H1 (cell line): ENCODE measurements at regions not wholly inside any gene's neighbourhood (a gene's known extent, or its start where the extent isn't known, plus 50 kb on each side); places are given as distances from the start of the nearest gene placed in this dataset.

Experiments
- CTCF ChIA-PET: fragments of 300-600 bp; sonication (Branson Sonifier 250); formaldehyde crosslinking; loops from one replicate; lab custom pipeline; 2021; ENCODE audit not compliant: partially characterized antibody; lab: Charles Lee
- POLR2A ChIA-PET: fragments of 300-600 bp; sonication (Branson Sonifier 250); formaldehyde crosslinking; loops from one replicate; lab custom pipeline; 2021; ENCODE audit warnings: inconsistent platforms; ENCODE audit not compliant: partially characterized antibody; lab: Charles Lee
- DNase-seq, 2 experiments: peaks; one replicate each; pipeline versions ENCODE4 v3.0.0 to v3.0.0-alpha.2; 2010 to 2022; ENCODE audit warnings: low spot score in 2 of 2, low read depth in 1 of 2, mixed read lengths in 1 of 2
- FAIRE-seq: peaks from 2 replicates; lab custom pipeline; 2011; peaks lifted over from hg19 to GRCh38; lab: Jason Lieb, UNC
- H2AFZ ChIP-seq: 2 replicates; pipeline ENCODE4 v1.8.1; 2012; ENCODE audit warnings: low read length, inconsistent platforms
- H2AK5ac ChIP-seq: 2 replicates; pipeline ENCODE4 v1.6.1; 2013; ENCODE audit warnings: low read depth, low read length
- H2BK120ac ChIP-seq: replicated peaks from 2 replicates; pipeline ENCODE3; 2013; ENCODE audit warnings: low read depth, low read length, inconsistent platforms
- H2BK12ac ChIP-seq: 2 replicates; pipeline ENCODE4 v1.6.1; 2013; ENCODE audit warnings: low read depth, low read length
- H2BK15ac ChIP-seq: 2 replicates; pipeline ENCODE4 v1.6.1; 2013; ENCODE audit warnings: low read length
- H2BK20ac ChIP-seq: 2 replicates; pipeline ENCODE4 v1.6.1; 2013; ENCODE audit warnings: low read length
- H2BK5ac ChIP-seq: 2 replicates; pipeline ENCODE4 v1.6.1; 2013; ENCODE audit warnings: low read depth, low read length
- H3K14ac ChIP-seq: 2 replicates; pipeline ENCODE4 v1.6.1; 2013; ENCODE audit warnings: inconsistent platforms; ENCODE audit not compliant: insufficient read length
- H3K18ac ChIP-seq: 2 replicates; pipeline ENCODE4 v1.6.1; 2013; ENCODE audit warnings: low read length; ENCODE audit errors: extremely low read depth
- H3K23ac ChIP-seq: 2 replicates; pipeline ENCODE4 v1.6.1; 2013; ENCODE audit warnings: inconsistent platforms; ENCODE audit not compliant: insufficient read length
- H3K23me2 ChIP-seq: 2 replicates; pipeline ENCODE4 v1.6.1; 2013; ENCODE audit warnings: low read depth, low read length
- H3K27ac ChIP-seq: 2 replicates; pipeline ENCODE4 v1.6.1; 2011; ENCODE audit warnings: low read depth, low read length, inconsistent platforms
- H3K27me3 ChIP-seq, 4 experiments: replicated peaks in 1 of 4; 1 replicate in 1 of 4; 2 replicates in 3 of 4; pipeline versions ENCODE4 v1.6.1 to v1.8.1; 2011 to 2013; ENCODE audit warnings: low read length in 3 of 4, mild to moderate bottlenecking in 3 of 4, inconsistent platforms in 2 of 4, mixed read lengths in 2 of 4, moderate library complexity in 1 of 4; ENCODE audit not compliant: control insufficient read depth in 3 of 4, insufficient read depth in 3 of 4; ENCODE audit errors: extremely low read depth in 1 of 4
- H3K36me3 ChIP-seq, 4 experiments: 2 replicates each; pipeline versions ENCODE4 v1.6.1 to v1.8.1; 2011 to 2013; ENCODE audit warnings: mild to moderate bottlenecking in 4 of 4, low read length in 3 of 4, moderate library complexity in 2 of 4, control low read depth in 1 of 4, inconsistent platforms in 1 of 4; ENCODE audit not compliant: insufficient read depth in 4 of 4, control insufficient read depth in 2 of 4
- H3K4ac ChIP-seq: replicated peaks from 2 replicates; pipeline ENCODE3; 2013; ENCODE audit warnings: low read length, low read depth, mixed read lengths, inconsistent platforms; ENCODE audit not compliant: insufficient read length
- H3K4me1 ChIP-seq, 4 experiments: replicated peaks in 1 of 4; 1 replicate in 1 of 4; 2 replicates in 3 of 4; pipeline versions ENCODE4 v1.6.1 to v1.8.1; 2011 to 2013; ENCODE audit warnings: low read length in 3 of 4, inconsistent platforms in 2 of 4, mixed read lengths in 1 of 4; ENCODE audit not compliant: insufficient read depth in 4 of 4, control insufficient read depth in 3 of 4
- H3K4me2 ChIP-seq, 2 experiments: 2 replicates each; pipeline versions ENCODE4 v1.6.1 to v1.8.1; 2011 to 2013; ENCODE audit warnings: low read depth in 2 of 2, low read length in 2 of 2, control low read depth in 1 of 2, inconsistent platforms in 1 of 2, mild to moderate bottlenecking in 1 of 2; ENCODE audit not compliant: insufficient read depth in 1 of 2
- H3K4me3 ChIP-seq, 4 experiments: fragments of 200-600, 300-600 bp in 1 of 4; sonication (generic), shearing (Covaris generic), sonication (Bioruptor Twin) in 1 of 4; 2 replicates each; pipeline versions ENCODE4 v1.5.1 to v1.8.1; 2011 to 2016; ENCODE audit warnings: low read length in 4 of 4, low read depth in 3 of 4, control low read depth in 2 of 4, inconsistent platforms in 2 of 4, mild to moderate bottlenecking in 2 of 4, mixed read lengths in 1 of 4, moderate library complexity in 1 of 4; ENCODE audit not compliant: insufficient read depth in 2 of 4; ENCODE audit errors: extremely low read depth in 1 of 4
- H3K56ac ChIP-seq: replicated peaks from 2 replicates; pipeline ENCODE3; 2013; ENCODE audit warnings: low read depth, mild to moderate bottlenecking, mixed read lengths, low read length, inconsistent platforms; ENCODE audit not compliant: insufficient read length
- H3K79me1 ChIP-seq: 2 replicates; pipeline ENCODE4 v1.6.1; 2013; ENCODE audit warnings: low read depth, low read length, control low read depth
- H3K79me2 ChIP-seq, 2 experiments: 2 replicates each; pipeline versions ENCODE4 v1.6.1 to v1.8.1; 2012 to 2013; ENCODE audit warnings: low read length in 2 of 2, mild to moderate bottlenecking in 2 of 2, inconsistent platforms in 1 of 2; ENCODE audit not compliant: insufficient read depth in 2 of 2, control insufficient read depth in 1 of 2
- H3K9ac ChIP-seq, 4 experiments: replicated peaks in 1 of 4; 1 replicate in 1 of 4; 2 replicates in 3 of 4; pipeline versions ENCODE4 v1.6.1 to v1.8.1; 2011 to 2013; ENCODE audit warnings: low read depth in 3 of 4, low read length in 3 of 4, control low read depth in 2 of 4, mild to moderate bottlenecking in 2 of 4, moderate library complexity in 2 of 4, inconsistent platforms in 1 of 4; ENCODE audit errors: extremely low read depth in 1 of 4
- H3K9me3 ChIP-seq, 2 experiments: 2 replicates each; pipeline versions ENCODE4 v1.6.1 to v1.8.1; 2012 to 2013; ENCODE audit warnings: mild to moderate bottlenecking in 2 of 2, moderate library complexity in 2 of 2, control low read depth in 1 of 2, inconsistent platforms in 1 of 2, low read depth in 1 of 2, low read length in 1 of 2, mixed read lengths in 1 of 2; ENCODE audit not compliant: insufficient read depth in 2 of 2
- H4K20me1 ChIP-seq, 2 experiments: replicated peaks in 1 of 2; 2 replicates each; pipeline versions ENCODE3 to v1.8.1; 2011 to 2013; ENCODE audit warnings: inconsistent platforms in 2 of 2, low read length in 2 of 2, mild to moderate bottlenecking in 1 of 2; ENCODE audit not compliant: insufficient read depth in 2 of 2, control insufficient read depth in 1 of 2
- H4K5ac ChIP-seq: 2 replicates; pipeline ENCODE4 v1.6.1; 2013; ENCODE audit warnings: low read length, low read depth, mixed read lengths, inconsistent platforms; ENCODE audit not compliant: insufficient read length
- H4K8ac ChIP-seq: 2 replicates; pipeline ENCODE4 v1.8.0; 2013; ENCODE audit warnings: mild to moderate bottlenecking, moderate library complexity, low read length, inconsistent platforms; ENCODE audit not compliant: insufficient read depth; ENCODE audit errors: extremely low read depth
- H4K91ac ChIP-seq: replicated peaks from 2 replicates; pipeline ENCODE3; 2013; ENCODE audit warnings: low read length, mixed read lengths, inconsistent platforms; ENCODE audit not compliant: insufficient read length
- TAF7 ChIP-seq: optimal IDR thresholded peaks from 2 replicates; pipeline ENCODE3; 2011; ENCODE audit warnings: low read depth, mild to moderate bottlenecking, inconsistent platforms, low read length, moderate library complexity, borderline replicate concordance
- TBP ChIP-seq: IDR thresholded peaks from 2 replicates; pipeline ENCODE4 v1.6.1; 2011; ENCODE audit warnings: low read depth, low read length, improper control_type of control experiment
- WGBS, 2 experiments: shearing (Covaris generic) in 1 of 2; methylation state at CpG; one replicate each; pipeline versions ENCODE4 v1.1.6 to v1.1.7; 2013 to 2015; ENCODE audit warnings: low lambda C conversion rate in 2 of 2, mixed read lengths in 2 of 2, inconsistent platforms in 1 of 2, low coverage in 1 of 2, missing lambda C conversion rate in 1 of 2; ENCODE audit not compliant: insufficient replicate concordance in 2 of 2, insufficient coverage in 1 of 2, insufficient read length in 1 of 2; ENCODE audit errors: extremely low coverage in 1 of 2, missing lambda C conversion rate in 1 of 2; 5-methylcytosine and 5-hydroxymethylcytosine counted together
- TF ChIP-seq, protein P1 (sequence below): IDR thresholded peaks from 2 replicates; pipeline ENCODE4 v1.6.1; 2011; ENCODE audit warnings: low read length, improper control_type of control experiment

DNA sequence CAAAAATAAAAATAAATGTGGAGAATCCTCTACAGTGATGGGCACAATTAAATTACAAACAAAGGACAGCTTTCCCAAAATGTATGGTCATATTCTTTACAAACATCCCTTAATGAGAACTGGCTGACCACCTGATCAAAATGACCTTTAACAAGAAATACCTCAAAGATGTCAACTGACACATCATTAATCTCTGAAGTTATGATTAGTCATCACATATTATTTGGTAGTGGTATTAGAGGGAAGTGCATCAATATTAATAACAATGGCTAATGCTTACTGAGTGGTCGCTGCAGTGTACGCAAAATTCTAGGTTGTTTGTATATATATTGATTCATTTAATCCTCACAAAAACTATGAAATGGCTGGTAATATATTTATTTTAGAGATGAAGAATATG is 340.6 kb downstream of the GJA1 start:
- no peak for FAIRE-seq
- CTCF ChIA-PET, result no interaction called here

More for the DNA sequence above, 340.6 kb downstream of the GJA1 start:
- Histone ChIP-seq H3K18ac (no peak overlapping the region), H3K23me2 (no peaks in the 10 kb centered on the region), H3K4ac (no peak overlapping the region), H3K79me2 (no peaks in the 10 kb centered on the region), H3K14ac (no peak overlapping the region), H3K4me3 (no peak overlapping the region), H3K27me3 (no peaks in the 10 kb centered on the region), H4K20me1 (no peaks in the 10 kb centered on the region), H3K56ac (no peak overlapping the region), H3K4me2 (no peak overlapping the region), H2BK15ac (no peak overlapping the region), H3K4me1 (no peaks in the 10 kb centered on the region), H3K27ac (no peak overlapping the region), H3K79me1 (no peaks in the 10 kb centered on the region), H2BK120ac (no peak overlapping the region), H3K36me3 (no peaks in the 10 kb centered on the region), H4K5ac (no peak overlapping the region), H2AK5ac (no peak overlapping the region), H3K9me3 (no peaks in the 10 kb centered on the region), H2BK12ac (no peak overlapping the region), H2AFZ (no peak overlapping the region), H4K8ac (no peak overlapping the region), H4K91ac (no peak overlapping the region), H3K9ac (no peak overlapping the region), H2BK20ac (no peak overlapping the region), H3K23ac (no peak overlapping the region), H2BK5ac (no peak overlapping the region)
- POLR2A ChIA-PET, result no interaction called here
- TF ChIP-seq, protein P1, sequence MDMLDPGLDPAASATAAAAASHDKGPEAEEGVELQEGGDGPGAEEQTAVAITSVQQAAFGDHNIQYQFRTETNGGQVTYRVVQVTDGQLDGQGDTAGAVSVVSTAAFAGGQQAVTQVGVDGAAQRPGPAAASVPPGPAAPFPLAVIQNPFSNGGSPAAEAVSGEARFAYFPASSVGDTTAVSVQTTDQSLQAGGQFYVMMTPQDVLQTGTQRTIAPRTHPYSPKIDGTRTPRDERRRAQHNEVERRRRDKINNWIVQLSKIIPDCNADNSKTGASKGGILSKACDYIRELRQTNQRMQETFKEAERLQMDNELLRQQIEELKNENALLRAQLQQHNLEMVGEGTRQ, result no peak
- TF ChIP-seq TBP, result no peak
- TF ChIP-seq TAF7, result no peak
- WGBS, 2 experiments, result 91% methylated on average over 2 of the region's 2 CpGs; no CpG with 5 or more reads in 1 of the 2 experiments
- DNase-seq, result no peak
